ENCODE measurements at regions not wholly inside any gene's neighbourhood (a gene's known extent, or its start where the extent isn't known, plus 50 kb on each side); places are given as distances from the start of the nearest gene placed in this dataset.

GRCh38 chr7:9822458-9823290 lies 1151.0 kb upstream of the PHF14 start:
- H3K4me3 ChIP-seq = no peak overlapping the region
- no peaks in the 10 kb centered on the region for H3K36me3 ChIP-seq (replicated peaks; ENCODE audit: insufficient read depth, low read depth)
- H3K9me3 ChIP-seq (ENCODE audit: low read depth) = no peaks in the 10 kb centered on the region
- no peaks in the 10 kb centered on the region for H3K4me1 ChIP-seq (ENCODE audit: insufficient read depth)
- H3K27ac ChIP-seq = no peak overlapping the region
- WGBS (ENCODE audit: low lambda C conversion rate, missing lambda C conversion rate) = 91% methylated on average over 20 of the region's 20 CpGs
- TF ChIP-seq CTCF (IDR thresholded peaks at IDR 0.05; ENCODE audit: poor library complexity) = no peak
- no peak for TF ChIP-seq EZH2 (IDR thresholded peaks at IDR 0.05; ENCODE audit: borderline replicate concordance)
- no peak for TF ChIP-seq EZH2phosphoT487 (IDR thresholded peaks at IDR 0.05; ENCODE audit: low read depth, severe bottlenecking, unreplicated experiment)
- no peaks in the 10 kb centered on the region for H3K27me3 ChIP-seq
- H3K9me2 ChIP-seq (replicated peaks; ENCODE audit: insufficient read depth) = no peaks in the 10 kb centered on the region
- H3K4me2 ChIP-seq = no peak overlapping the region
- no peak overlapping the region for H2AFZ ChIP-seq
- no peaks in the 10 kb centered on the region for H4K20me1 ChIP-seq (ENCODE audit: insufficient read depth, poor library complexity, severe bottlenecking)
- no peak for DNase-seq (ENCODE audit: low spot score)
- no peaks in the 10 kb centered on the region for H3K79me2 ChIP-seq

GRCh38 chr7:9835199-9835598 lies 1138.5 kb upstream of the PHF14 start:
- Histone ChIP-seq H3K4me3 (no peak overlapping the region), H3K4me1 (ENCODE audit: insufficient read depth) (no peaks in the 10 kb centered on the region), H3K9me2 (replicated peaks; ENCODE audit: insufficient read depth) (no peaks in the 10 kb centered on the region), H3K79me2 (no peaks in the 10 kb centered on the region), H3K4me2 (no peak overlapping the region), H3K27me3 (no peaks in the 10 kb centered on the region), H2AFZ (no peak overlapping the region), H4K20me1 (ENCODE audit: insufficient read depth, poor library complexity, severe bottlenecking) (no peaks in the 10 kb centered on the region), H3K27ac (no peak overlapping the region), H3K9me3 (ENCODE audit: low read depth) (no peaks in the 10 kb centered on the region), H3K36me3 (replicated peaks; ENCODE audit: insufficient read depth, low read depth) (no peaks in the 10 kb centered on the region)
- TF ChIP-seq CTCF (IDR thresholded peaks at IDR 0.05; ENCODE audit: poor library complexity) (no peak), EZH2phosphoT487 (IDR thresholded peaks at IDR 0.05; ENCODE audit: low read depth, severe bottlenecking, unreplicated experiment) (no peak), EZH2 (IDR thresholded peaks at IDR 0.05; ENCODE audit: borderline replicate concordance) (no peak)
- WGBS (ENCODE audit: low lambda C conversion rate, missing lambda C conversion rate) = 59% methylated on average over 3 of the region's 3 CpGs
- DNase-seq (ENCODE audit: low spot score) = no peak

GRCh38 chr7:9836671-9837070 lies 1137.0 kb upstream of the PHF14 start:
- H3K27ac ChIP-seq = no peak overlapping the region
- 74% methylated on average over 1 of the region's 1 CpG for WGBS (ENCODE audit: low lambda C conversion rate, missing lambda C conversion rate)
- TF ChIP-seq CTCF (IDR thresholded peaks at IDR 0.05; ENCODE audit: poor library complexity) (no peak), EZH2 (IDR thresholded peaks at IDR 0.05; ENCODE audit: borderline replicate concordance) (no peak), EZH2phosphoT487 (IDR thresholded peaks at IDR 0.05; ENCODE audit: low read depth, severe bottlenecking, unreplicated experiment) (no peak)

More at GRCh38 chr7:9836671-9837070, 1137.0 kb upstream of the PHF14 start:
- H2AFZ ChIP-seq = no peak overlapping the region
- H3K9me3 ChIP-seq (ENCODE audit: low read depth) = no peaks in the 10 kb centered on the region
- H3K9me2 ChIP-seq (replicated peaks; ENCODE audit: insufficient read depth) = no peaks in the 10 kb centered on the region
- H3K36me3 ChIP-seq (replicated peaks; ENCODE audit: insufficient read depth, low read depth) = no peaks in the 10 kb centered on the region
- no peaks in the 10 kb centered on the region for H3K27me3 ChIP-seq
- H3K4me1 ChIP-seq (ENCODE audit: insufficient read depth) = no peaks in the 10 kb centered on the region
- no peak overlapping the region for H3K4me2 ChIP-seq
- no peak for DNase-seq (ENCODE audit: low spot score)
- no peaks in the 10 kb centered on the region for H4K20me1 ChIP-seq (ENCODE audit: insufficient read depth, poor library complexity, severe bottlenecking)
- H3K79me2 ChIP-seq = no peaks in the 10 kb centered on the region
- no peak overlapping the region for H3K4me3 ChIP-seq

Data from hepatocyte (in vitro differentiated cells).